GM12864 (cell line): ENCODE measurements at regions not wholly inside any gene's neighbourhood (a gene's known extent, or its start where the extent isn't known, plus 50 kb on each side); places are given as distances from the start of the nearest gene placed in this dataset.

Experiments used
- DNase-seq: peaks from one replicate; pipeline ENCODE4 v3.0.0-alpha.2; 2011; ENCODE audit warnings: low read depth
- H3K4me3 ChIP-seq: 2 replicates; pipeline ENCODE4 v1.5.1; 2011; ENCODE audit warnings: mild to moderate bottlenecking, low read depth, low read length, control low read depth
- TF ChIP-seq, protein P1 (sequence below): IDR thresholded peaks from 2 replicates; pipeline ENCODE4 v1.5.1; 2011; ENCODE audit warnings: low read depth, mild to moderate bottlenecking, moderate library complexity, low read length, control low read depth, inconsistent platforms; ENCODE audit errors: missing control alignments

DNA sequence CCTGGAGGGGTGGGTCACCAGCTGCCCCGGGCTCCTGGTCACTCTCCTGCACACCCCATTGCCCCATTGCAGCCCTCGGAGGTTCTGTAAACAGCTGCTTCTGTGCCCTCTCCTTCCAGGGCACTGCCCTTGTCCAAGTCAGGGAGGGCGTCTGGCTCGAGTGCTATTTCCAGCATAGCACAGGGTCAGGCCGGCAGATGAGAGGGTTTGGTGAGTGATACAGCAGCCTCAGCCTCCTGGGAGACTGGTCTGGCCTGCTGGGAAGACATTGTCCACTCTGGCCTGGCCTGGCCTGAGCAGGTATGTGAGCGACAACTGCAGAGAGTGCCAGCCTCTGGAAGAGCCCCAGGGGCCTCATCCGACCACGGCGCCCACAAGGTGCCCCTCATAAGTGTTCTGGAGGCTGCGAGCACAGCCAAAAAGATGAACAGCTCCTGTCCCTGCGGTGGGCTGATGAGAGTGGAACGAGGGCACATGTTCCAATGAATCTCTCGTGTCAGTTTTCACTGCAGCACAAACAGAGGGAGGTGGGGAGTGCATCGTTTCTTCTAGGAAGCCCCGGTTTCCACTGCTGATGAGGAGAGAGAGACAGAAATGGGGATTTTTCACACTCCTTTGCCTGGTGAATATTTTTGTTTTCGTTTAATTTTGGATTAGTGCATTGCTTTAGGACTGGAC is 105.8 kb upstream of the SDK2 start:
- TF ChIP-seq, protein P1, sequence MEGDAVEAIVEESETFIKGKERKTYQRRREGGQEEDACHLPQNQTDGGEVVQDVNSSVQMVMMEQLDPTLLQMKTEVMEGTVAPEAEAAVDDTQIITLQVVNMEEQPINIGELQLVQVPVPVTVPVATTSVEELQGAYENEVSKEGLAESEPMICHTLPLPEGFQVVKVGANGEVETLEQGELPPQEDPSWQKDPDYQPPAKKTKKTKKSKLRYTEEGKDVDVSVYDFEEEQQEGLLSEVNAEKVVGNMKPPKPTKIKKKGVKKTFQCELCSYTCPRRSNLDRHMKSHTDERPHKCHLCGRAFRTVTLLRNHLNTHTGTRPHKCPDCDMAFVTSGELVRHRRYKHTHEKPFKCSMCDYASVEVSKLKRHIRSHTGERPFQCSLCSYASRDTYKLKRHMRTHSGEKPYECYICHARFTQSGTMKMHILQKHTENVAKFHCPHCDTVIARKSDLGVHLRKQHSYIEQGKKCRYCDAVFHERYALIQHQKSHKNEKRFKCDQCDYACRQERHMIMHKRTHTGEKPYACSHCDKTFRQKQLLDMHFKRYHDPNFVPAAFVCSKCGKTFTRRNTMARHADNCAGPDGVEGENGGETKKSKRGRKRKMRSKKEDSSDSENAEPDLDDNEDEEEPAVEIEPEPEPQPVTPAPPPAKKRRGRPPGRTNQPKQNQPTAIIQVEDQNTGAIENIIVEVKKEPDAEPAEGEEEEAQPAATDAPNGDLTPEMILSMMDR: no peak
- DNase-seq: no peak
- H3K4me3 ChIP-seq: no peak overlapping the region

DNA sequence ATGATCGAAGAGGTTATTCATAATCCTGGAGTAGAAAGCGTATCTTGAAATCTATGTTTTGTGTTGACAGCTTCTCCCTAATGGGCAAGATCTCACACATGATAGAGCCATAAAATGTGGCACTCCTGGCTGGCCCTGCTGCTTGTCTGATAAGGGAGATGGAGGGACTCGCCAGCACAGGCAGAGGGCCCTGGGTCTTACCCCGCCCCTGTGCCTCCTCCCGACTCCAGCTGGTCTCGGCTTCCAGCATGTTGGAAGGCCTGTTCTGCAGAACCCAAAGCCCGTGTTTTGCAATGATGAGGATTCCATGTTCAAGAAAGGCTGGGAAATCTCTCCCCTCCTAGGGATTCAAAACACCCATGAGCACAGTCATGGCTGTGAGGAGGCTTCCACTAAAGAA is 106.7 kb upstream of the SDK2 start:
- no peak overlapping the region for H3K4me3 ChIP-seq
- TF ChIP-seq, protein P1: no peak
- DNase-seq: no peak

- no peak for DNase-seq
- TF ChIP-seq, protein P1: no peak
- H3K4me3 ChIP-seq: no peak overlapping the region
These were observed 109.7 kb upstream of the SDK2 start for GRCh38 chr17:73753751-73754496.

DNA sequence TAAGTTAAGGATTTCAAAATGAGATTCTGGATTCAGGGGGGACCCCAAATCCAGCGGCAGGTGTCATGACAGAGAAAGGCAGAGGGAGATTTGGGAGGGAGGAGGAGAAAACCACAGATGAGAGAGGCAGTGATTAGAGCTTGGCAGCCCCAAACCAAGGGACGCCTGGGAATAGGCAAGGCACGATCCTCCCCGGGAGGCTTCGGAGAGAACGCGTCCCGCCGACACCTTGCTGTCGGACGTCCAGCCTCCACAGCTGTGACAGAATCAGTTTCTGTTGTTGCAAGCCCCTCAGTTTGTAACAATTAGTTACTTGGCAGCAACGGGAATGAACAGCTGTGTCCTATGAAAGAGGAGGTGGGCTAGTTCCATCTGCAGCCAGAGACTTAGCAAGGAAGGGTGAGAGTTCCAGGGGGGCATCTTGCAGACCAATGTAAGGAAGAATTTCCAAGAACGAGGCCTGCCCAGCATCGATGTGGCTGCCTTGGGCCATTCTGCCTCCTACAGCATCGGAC is 110.7 kb upstream of the SDK2 start:
- no peak overlapping the region for H3K4me3 ChIP-seq
- TF ChIP-seq, protein P1: no peak
- no peak for DNase-seq

- DNase-seq: no peak
- no peak overlapping the region for H3K4me3 ChIP-seq
- TF ChIP-seq, protein P1: no peak
These were observed 113.2 kb upstream of the SDK2 start for GRCh38 chr17:73757420-73757819.

- no peak for DNase-seq
- H3K4me3 ChIP-seq: no peak overlapping the region
- TF ChIP-seq, protein P1: no peak
These were observed 114.0 kb upstream of the SDK2 start for GRCh38 chr17:73758245-73758644.
